ENCODE measurements at regions not wholly inside any gene's neighbourhood (a gene's known extent, or its start where the extent isn't known, plus 50 kb on each side); places are given as distances from the start of the nearest gene placed in this dataset.
"Not testable (repeated sequence)": the region's sequence is repeated elsewhere in the genome, so short reads cannot be mapped to it uniquely, and the experiment has no call there.

DNA sequence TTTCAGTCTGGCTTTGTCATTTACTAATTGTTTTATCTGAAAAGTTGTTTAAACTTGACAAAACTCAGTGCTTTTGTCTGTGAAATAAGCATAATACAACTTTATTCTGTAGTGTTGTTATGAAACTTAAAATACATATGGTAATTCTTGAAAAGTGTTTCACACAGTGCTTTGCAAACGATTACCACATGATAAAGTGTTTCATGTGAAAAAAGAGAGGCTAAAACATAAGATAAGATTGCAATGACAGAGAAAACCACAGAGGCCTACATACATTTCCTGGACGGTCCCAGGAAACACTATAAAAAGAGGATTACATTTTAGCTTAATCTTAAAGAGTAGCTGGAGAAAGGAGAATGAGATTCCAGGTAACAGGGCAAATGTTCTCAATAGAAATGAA lies 1934.6 kb upstream of the LRRTM1 start:
- no peak for DNase-seq (ENCODE audit: low read depth)

GRCh38 chr2:82237994-82238662 lies 1933.6 kb upstream of the LRRTM1 start:
- DNase-seq (ENCODE audit: low read depth), result no peak

- peak; percentile 3 for DNase-seq (ENCODE audit: low read depth)
Observed at GRCh38 chr2:82234283-82234874, 1929.8 kb upstream of the LRRTM1 start.

- no peak for DNase-seq (ENCODE audit: low read depth)
Observed at GRCh38 chr2:82233806-82234205, 1929.3 kb upstream of the LRRTM1 start.

- DNase-seq (ENCODE audit: low read depth), result no peak
Observed at GRCh38 chr2:82230406-82230805, 1925.9 kb upstream of the LRRTM1 start.

DNA sequence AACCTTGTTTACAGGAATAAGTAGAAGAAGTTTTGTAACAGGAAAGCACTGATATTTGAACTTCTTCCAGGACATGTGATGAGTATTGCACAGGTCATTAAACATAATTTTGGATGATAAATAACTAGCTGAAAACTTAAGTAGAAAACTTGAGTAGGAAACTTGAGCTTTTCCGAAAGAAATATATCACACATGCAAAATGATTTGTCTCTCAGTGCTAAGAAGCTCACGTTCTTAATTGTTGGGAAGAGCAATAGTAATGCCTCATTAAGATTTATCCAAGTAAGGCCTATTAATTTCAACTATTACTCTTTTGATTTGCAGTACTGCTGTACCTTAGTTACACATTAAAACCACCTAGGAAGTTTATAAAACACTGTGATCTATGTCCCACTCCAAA lies 1921.9 kb upstream of the LRRTM1 start:
- no peak for DNase-seq (ENCODE audit: low read depth)

- DNase-seq (ENCODE audit: low read depth), result no peak
Observed at GRCh38 chr2:82224301-82224940, 1919.9 kb upstream of the LRRTM1 start.

DNA sequence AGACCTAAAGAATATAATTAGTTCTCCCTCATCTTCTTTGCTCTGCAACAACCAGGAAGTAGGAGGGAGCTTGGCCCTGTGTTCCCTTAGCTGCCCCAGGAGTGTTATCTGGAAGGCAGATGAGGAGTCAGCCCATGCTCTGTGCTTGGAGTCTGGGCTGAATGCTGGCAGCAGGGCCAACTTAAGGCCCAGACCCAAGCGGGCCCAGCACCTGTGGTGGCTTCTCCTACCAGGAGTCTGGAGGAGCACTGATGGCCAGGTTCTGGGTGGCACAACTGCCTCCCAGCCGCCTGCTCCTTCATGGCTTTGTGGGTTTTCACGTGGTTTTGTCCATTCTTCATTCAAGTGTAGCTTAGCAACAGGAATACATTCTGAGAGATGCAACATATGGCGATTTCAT lies 1910.7 kb upstream of the LRRTM1 start:
- DNase-seq (ENCODE audit: low read depth), result no peak

GRCh38 chr2:82199493-82199852 lies 1894.9 kb upstream of the LRRTM1 start:
- DNase-seq (ENCODE audit: low read depth), result no peak

GRCh38 chr2:82198809-82199492 lies 1894.4 kb upstream of the LRRTM1 start:
- no peak for DNase-seq (ENCODE audit: low read depth)

GRCh38 chr2:82182270-82182669 lies 1877.7 kb upstream of the LRRTM1 start:
- DNase-seq (ENCODE audit: low read depth), result peak; percentile 0

DNA sequence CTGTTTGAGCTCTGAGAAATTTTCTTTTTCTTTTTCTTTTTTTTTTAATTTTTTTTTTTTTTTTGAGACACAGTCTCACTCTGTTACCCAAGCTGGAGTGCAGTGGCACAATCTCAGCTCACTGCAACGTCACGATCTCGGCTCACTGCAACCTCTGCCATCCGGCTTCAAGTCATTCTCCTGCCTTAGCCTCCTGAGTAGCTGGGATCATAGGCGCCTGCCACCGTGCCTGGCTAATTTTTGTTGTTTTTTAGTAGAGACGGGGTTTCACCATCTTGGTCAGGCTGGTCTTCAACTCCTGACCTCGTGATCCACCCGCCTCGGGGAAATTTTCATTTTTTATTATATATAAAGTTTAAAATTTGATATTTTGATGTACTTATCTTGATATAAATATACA lies 1870.7 kb upstream of the LRRTM1 start:
- not testable (repeated sequence) for DNase-seq (ENCODE audit: low read depth)

DNA sequence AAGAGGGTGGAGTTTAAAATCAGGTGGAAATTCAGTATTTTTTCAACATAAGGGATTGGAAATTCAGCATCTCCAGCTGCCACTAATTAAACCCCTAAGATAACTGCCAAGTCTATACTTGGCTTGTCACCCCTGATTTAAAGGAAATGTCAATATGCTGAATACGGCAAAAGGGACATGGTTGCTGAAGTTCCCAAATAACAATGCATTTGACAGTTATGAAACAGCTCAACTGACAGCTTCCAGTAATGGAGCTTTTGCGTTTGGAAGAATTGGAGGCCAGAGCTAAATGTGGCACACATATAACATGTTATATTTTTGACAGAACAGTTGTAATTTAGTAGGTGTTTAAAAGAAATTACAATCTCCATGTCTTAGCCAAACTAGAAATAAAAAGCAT lies 1867.9 kb upstream of the LRRTM1 start:
- DNase-seq (ENCODE audit: low read depth), result no peak

- DNase-seq (ENCODE audit: low read depth), result no peak
Observed at GRCh38 chr2:82169379-82169778, 1864.8 kb upstream of the LRRTM1 start.

DNA sequence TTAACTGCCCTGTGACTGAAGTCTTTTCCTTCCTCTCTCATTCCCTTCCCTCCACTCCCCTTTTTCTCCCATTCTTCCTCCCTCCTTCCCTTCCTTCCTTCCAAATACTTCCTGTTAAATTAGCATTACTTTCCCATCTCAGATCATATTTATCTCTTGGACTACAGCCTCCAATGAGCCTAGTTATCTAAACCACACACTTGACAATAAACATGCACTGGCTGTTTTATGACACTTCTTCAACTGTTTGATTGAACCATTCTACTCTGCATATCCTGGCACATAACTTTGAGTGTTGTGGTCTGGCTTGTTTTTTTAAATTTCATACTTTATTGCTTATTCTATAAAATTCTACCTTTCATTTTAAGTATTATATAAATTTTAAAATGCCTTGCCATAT lies 1860.8 kb upstream of the LRRTM1 start:
- no peak for DNase-seq (ENCODE audit: low read depth)

DNA sequence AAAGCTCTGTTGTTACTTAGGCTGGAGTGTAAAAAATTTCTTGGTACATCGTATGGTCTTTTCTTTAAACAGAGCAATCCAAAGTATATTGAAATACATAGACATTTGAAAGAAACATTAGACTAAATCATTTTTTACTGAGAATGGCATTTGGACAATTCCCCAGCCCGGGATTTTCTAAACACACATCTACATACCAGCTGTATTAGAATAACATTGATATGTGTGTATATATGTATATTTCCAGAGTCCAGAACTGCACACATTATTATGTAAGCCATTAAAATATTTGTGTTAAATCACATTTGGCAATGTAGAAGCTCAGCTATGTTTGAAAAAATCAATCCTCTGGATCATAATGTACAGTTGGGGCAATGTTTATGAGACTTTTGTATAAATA lies 1853.6 kb upstream of the LRRTM1 start:
- DNase-seq (ENCODE audit: low read depth), result no peak

DNA sequence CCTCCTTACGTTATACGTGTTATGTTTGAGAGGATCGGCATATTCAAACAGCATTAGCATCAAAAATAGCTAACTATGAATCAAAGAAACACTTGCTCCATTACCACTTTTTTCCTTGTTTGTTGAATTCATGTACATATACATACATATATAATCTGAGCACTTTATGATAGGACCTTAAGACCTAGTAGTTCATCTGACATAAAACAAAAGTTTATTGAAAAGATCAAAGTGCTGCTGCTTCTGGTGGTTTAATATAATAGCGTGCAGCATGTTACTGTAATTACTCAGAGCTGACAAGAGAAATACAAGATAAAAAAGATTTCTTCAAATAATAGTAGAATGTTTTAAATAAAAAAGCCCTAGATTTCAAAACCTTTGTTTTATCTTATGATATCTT lies 1850.9 kb upstream of the LRRTM1 start:
- DNase-seq (ENCODE audit: low read depth), result no peak

GRCh38 chr2:82143343-82143742 lies 1838.8 kb upstream of the LRRTM1 start:
- no peak for DNase-seq (ENCODE audit: low read depth)

- no peak for DNase-seq (ENCODE audit: low read depth)
Observed at GRCh38 chr2:82139979-82140611, 1835.5 kb upstream of the LRRTM1 start.

GRCh38 chr2:82137441-82137840 lies 1832.9 kb upstream of the LRRTM1 start:
- no peak for DNase-seq (ENCODE audit: low read depth)

DNA sequence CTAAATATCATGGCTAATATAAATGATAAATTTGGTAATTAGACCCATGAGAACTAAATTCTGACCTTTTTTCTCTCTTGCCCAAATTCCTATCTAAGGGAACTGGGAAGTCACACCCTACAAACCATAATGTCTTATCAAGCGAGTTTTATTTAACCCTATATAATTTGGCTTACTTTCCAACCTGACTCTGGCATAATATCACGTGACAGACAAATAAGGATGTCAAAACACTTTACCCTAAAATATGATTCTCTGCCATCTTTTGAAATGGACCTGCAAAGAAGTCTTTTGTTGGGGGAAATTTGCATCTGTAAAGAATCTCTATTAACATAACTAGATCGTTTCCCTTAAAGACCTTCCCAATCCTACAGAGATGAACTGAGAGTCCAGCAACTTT lies 1823.5 kb upstream of the LRRTM1 start:
- no peak for DNase-seq (ENCODE audit: low read depth)

DNA sequence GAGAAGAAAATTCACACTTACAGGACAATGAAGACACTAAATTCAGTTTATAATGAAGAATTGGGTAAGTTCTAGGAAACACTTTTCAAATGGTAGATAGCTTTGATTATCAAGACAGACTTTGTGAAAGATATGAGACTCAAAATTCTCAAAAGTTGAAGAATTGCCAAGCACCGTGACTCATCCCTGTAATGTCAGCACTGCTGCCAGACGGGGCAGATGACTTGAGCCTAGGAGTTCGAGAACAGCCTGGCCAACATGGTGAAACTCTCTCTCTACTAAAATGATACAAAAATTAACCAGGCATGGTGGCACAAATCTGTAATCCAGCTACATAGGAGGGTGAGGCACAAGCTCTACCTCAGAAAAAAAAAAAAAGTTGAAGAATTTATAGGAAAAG lies 1820.1 kb upstream of the LRRTM1 start:
- peak; percentile 1 for DNase-seq (ENCODE audit: low read depth)

Data from M059J (cell line).